KOPT-K1 (cell line): ENCODE measurements at regions not wholly inside any gene's neighbourhood (a gene's known extent, or its start where the extent isn't known, plus 50 kb on each side); places are given as distances from the start of the nearest gene placed in this dataset.

Experiments
- H3K27ac ChIP-seq: fragments of 200-600 bp; sonication (generic); 2 replicates; pipeline ENCODE4 v1.5.1; 2016; ENCODE audit warnings: antibody characterized with exemption, mild to moderate bottlenecking, low read depth, low read length; ENCODE audit not compliant: poor library complexity, severe bottlenecking
- H3K36me3 ChIP-seq: fragments of 200-600 bp; sonication (generic); 2 replicates; pipeline ENCODE4 v1.5.1; 2017; ENCODE audit warnings: antibody characterized with exemption, mild to moderate bottlenecking, low read length, moderate library complexity; ENCODE audit not compliant: insufficient read depth
- H3K9me3 ChIP-seq: fragments of 200-600 bp; sonication (generic); 2 replicates; pipeline ENCODE4 v1.5.1; 2017; ENCODE audit warnings: antibody characterized with exemption, low read length, mild to moderate bottlenecking; ENCODE audit not compliant: insufficient read depth, poor library complexity, severe bottlenecking

GRCh38 chr18:38473535-38473934, 907.9 kb upstream of the CELF4 start:
- no peaks in the 10 kb centered on the region for H3K36me3 ChIP-seq
- no peak overlapping the region for H3K27ac ChIP-seq
- peaks cover 6% of the 10 kb centered on the region for H3K9me3 ChIP-seq

- Histone ChIP-seq H3K27ac (no peak overlapping the region), H3K36me3 (no peaks in the 10 kb centered on the region), H3K9me3 (no peaks in the 10 kb centered on the region)
Measured at GRCh38 chr18:38470421-38470820, 904.8 kb upstream of the CELF4 start.

GRCh38 chr18:38466426-38466825, 900.8 kb upstream of the CELF4 start:
- Histone ChIP-seq H3K36me3 (no peaks in the 10 kb centered on the region), H3K9me3 (no peaks in the 10 kb centered on the region), H3K27ac (no peak overlapping the region)

- H3K27ac ChIP-seq: no peak overlapping the region
- H3K36me3 ChIP-seq: no peaks in the 10 kb centered on the region
- no peaks in the 10 kb centered on the region for H3K9me3 ChIP-seq
Measured at GRCh38 chr18:38464024-38464423, 898.4 kb upstream of the CELF4 start.

- Histone ChIP-seq H3K9me3 (no peaks in the 10 kb centered on the region), H3K36me3 (no peaks in the 10 kb centered on the region), H3K27ac (no peak overlapping the region)
Measured at GRCh38 chr18:38460657-38461056, 895.1 kb upstream of the CELF4 start.

GRCh38 chr18:38459131-38459994, 893.8 kb upstream of the CELF4 start:
- no peaks in the 10 kb centered on the region for H3K36me3 ChIP-seq
- H3K27ac ChIP-seq: no peak overlapping the region
- no peaks in the 10 kb centered on the region for H3K9me3 ChIP-seq

- Histone ChIP-seq H3K36me3 (no peaks in the 10 kb centered on the region), H3K9me3 (no peaks in the 10 kb centered on the region), H3K27ac (no peak overlapping the region)
Measured at GRCh38 chr18:38458698-38459097, 893.1 kb upstream of the CELF4 start.

- Histone ChIP-seq H3K27ac (no peak overlapping the region), H3K36me3 (no peaks in the 10 kb centered on the region), H3K9me3 (no peaks in the 10 kb centered on the region)
Measured at GRCh38 chr18:38456253-38456652, 890.7 kb upstream of the CELF4 start.

GRCh38 chr18:38454764-38455469, 889.3 kb upstream of the CELF4 start:
- no peaks in the 10 kb centered on the region for H3K9me3 ChIP-seq
- no peaks in the 10 kb centered on the region for H3K36me3 ChIP-seq
- no peak overlapping the region for H3K27ac ChIP-seq

- no peaks in the 10 kb centered on the region for H3K36me3 ChIP-seq
- no peaks in the 10 kb centered on the region for H3K9me3 ChIP-seq
Measured at GRCh38 chr18:38453880-38454279, 888.3 kb upstream of the CELF4 start.

GRCh38 chr18:38450876-38451275, 885.3 kb upstream of the CELF4 start:
- no peaks in the 10 kb centered on the region for H3K36me3 ChIP-seq
- no peak overlapping the region for H3K27ac ChIP-seq
- no peaks in the 10 kb centered on the region for H3K9me3 ChIP-seq

More at GRCh38 chr18:38453880-38454279, 888.3 kb upstream of the CELF4 start:
- no peak overlapping the region for H3K27ac ChIP-seq

- Histone ChIP-seq H3K9me3 (no peaks in the 10 kb centered on the region), H3K36me3 (no peaks in the 10 kb centered on the region)
Measured at GRCh38 chr18:38445804-38446145, 880.2 kb upstream of the CELF4 start.

GRCh38 chr18:38444971-38445803, 879.6 kb upstream of the CELF4 start:
- H3K36me3 ChIP-seq: no peaks in the 10 kb centered on the region
- H3K9me3 ChIP-seq: no peaks in the 10 kb centered on the region
- H3K27ac ChIP-seq: no peak overlapping the region

More at GRCh38 chr18:38445804-38446145, 880.2 kb upstream of the CELF4 start:
- H3K27ac ChIP-seq: no peak overlapping the region

- no peaks in the 10 kb centered on the region for H3K36me3 ChIP-seq
- no peaks in the 10 kb centered on the region for H3K9me3 ChIP-seq
- no peak overlapping the region for H3K27ac ChIP-seq
Measured at GRCh38 chr18:38427736-38428135, 862.1 kb upstream of the CELF4 start.

GRCh38 chr18:38427234-38427633, 861.6 kb upstream of the CELF4 start:
- Histone ChIP-seq H3K36me3 (no peaks in the 10 kb centered on the region), H3K9me3 (no peaks in the 10 kb centered on the region), H3K27ac (no peak overlapping the region)
